H9 (cell line): ENCODE measurements at regions not wholly inside any gene's neighbourhood (a gene's known extent, or its start where the extent isn't known, plus 50 kb on each side); places are given as distances from the start of the nearest gene placed in this dataset.
A peak's percentile ranks its signal among the peaks of the same experiment; 100 is the strongest.

Experiments
- DNase-seq: peaks from one replicate; pipeline ENCODE4 v3.0.0-alpha.2; 2017
- H2AFZ ChIP-seq: one replicate; pipeline ENCODE4 v1.6.1; 2013; ENCODE audit warnings: mild to moderate bottlenecking, low read length, control low read depth, moderate library complexity
- H2AK5ac ChIP-seq: 2 replicates; pipeline ENCODE4 v1.6.1; 2013; ENCODE audit warnings: low read length, control low read depth, mixed read lengths; ENCODE audit not compliant: insufficient read length
- H2BK120ac ChIP-seq: one replicate; pipeline ENCODE4 v1.6.1; 2013; ENCODE audit warnings: low read depth, mild to moderate bottlenecking, low read length, control low read depth, inconsistent platforms; ENCODE audit not compliant: poor library complexity, severe bottlenecking
- H2BK12ac ChIP-seq: 2 replicates; pipeline ENCODE4 v1.6.1; 2013; ENCODE audit warnings: low read length, control low read depth, mixed read lengths, low read depth; ENCODE audit not compliant: insufficient read length
- H2BK15ac ChIP-seq: 2 replicates; pipeline ENCODE4 v1.6.1; 2013; ENCODE audit warnings: low read depth, low read length, control low read depth
- H2BK20ac ChIP-seq: one replicate; pipeline ENCODE4 v1.6.1; 2013; ENCODE audit warnings: low read depth, mild to moderate bottlenecking, low read length, control low read depth, inconsistent platforms; ENCODE audit not compliant: poor library complexity, severe bottlenecking
- H2BK5ac ChIP-seq: 2 replicates; pipeline ENCODE4 v1.6.1; 2013; ENCODE audit warnings: low read length, control low read depth, mixed read lengths; ENCODE audit not compliant: insufficient read length
- H3K14ac ChIP-seq: 2 replicates; pipeline ENCODE4 v1.6.1; 2013; ENCODE audit warnings: low read length, control low read depth; ENCODE audit not compliant: insufficient read depth
- H3K18ac ChIP-seq: 2 replicates; pipeline ENCODE4 v1.6.1; 2013; ENCODE audit warnings: low read depth, mild to moderate bottlenecking, mixed read lengths, low read length, control low read depth; ENCODE audit not compliant: insufficient read length
- H3K23ac ChIP-seq: 2 replicates; pipeline ENCODE4 v1.6.1; 2013; ENCODE audit warnings: low read length, control low read depth, mixed read lengths, low read depth; ENCODE audit not compliant: insufficient read length
- H3K23me2 ChIP-seq: 2 replicates; pipeline ENCODE4 v1.6.1; 2013; ENCODE audit warnings: low read depth, mild to moderate bottlenecking, mixed read lengths, low read length, control low read depth; ENCODE audit not compliant: insufficient read length, poor library complexity, severe bottlenecking
- H3K27ac ChIP-seq: 2 replicates; pipeline ENCODE4 v1.5.1; 2013; ENCODE audit warnings: low read length, control low read depth, mixed read lengths, low read depth; ENCODE audit not compliant: insufficient read length
- H3K27me3 ChIP-seq: 2 replicates; pipeline ENCODE4 v1.6.1; 2013; ENCODE audit warnings: low read length, control low read depth, inconsistent platforms; ENCODE audit not compliant: insufficient read depth
- H3K4ac ChIP-seq: 2 replicates; pipeline ENCODE4 v1.6.1; 2013; ENCODE audit warnings: low read depth, mild to moderate bottlenecking, control low read depth, inconsistent platforms, low read length, moderate library complexity
- H3K4me1 ChIP-seq: 2 replicates; pipeline ENCODE4 v1.6.1; 2013; ENCODE audit warnings: low read length, control low read depth, inconsistent platforms; ENCODE audit not compliant: insufficient read depth
- H3K4me2 ChIP-seq: 2 replicates; pipeline ENCODE4 v1.6.1; 2013; ENCODE audit warnings: low read length, control low read depth, mixed read lengths; ENCODE audit not compliant: insufficient read length, insufficient read depth
- H3K56ac ChIP-seq: 2 replicates; pipeline ENCODE4 v1.6.1; 2013; ENCODE audit warnings: low read depth, mild to moderate bottlenecking, mixed read lengths, low read length, control low read depth; ENCODE audit not compliant: insufficient read length
- H3K79me1 ChIP-seq: 2 replicates; pipeline ENCODE4 v1.6.1; 2013; ENCODE audit warnings: low read depth, mild to moderate bottlenecking, moderate library complexity, low read length, control low read depth, inconsistent platforms; ENCODE audit not compliant: insufficient read depth, poor library complexity, severe bottlenecking
- H3K79me2 ChIP-seq: 2 replicates; pipeline ENCODE4 v1.6.1; 2013; ENCODE audit warnings: low read length, control low read depth, inconsistent platforms; ENCODE audit not compliant: insufficient read depth
- H3K9ac ChIP-seq: 2 replicates; pipeline ENCODE4 v1.6.1; 2013; ENCODE audit warnings: low read length, control low read depth, mixed read lengths; ENCODE audit not compliant: insufficient read length; ENCODE audit errors: extremely low read depth
- H3K9me3 ChIP-seq: one replicate; pipeline ENCODE4 v1.6.1; 2013; ENCODE audit warnings: low read depth, low read length, inconsistent platforms; ENCODE audit not compliant: control insufficient read depth
- H3T11ph ChIP-seq: one replicate; pipeline ENCODE4 v1.6.1; 2013; ENCODE audit warnings: mild to moderate bottlenecking, low read length, control low read depth, inconsistent platforms
- H4K20me1 ChIP-seq: one replicate; pipeline ENCODE4 v1.6.1; 2013; ENCODE audit not compliant: control insufficient read depth, insufficient read length, insufficient read depth
- H4K5ac ChIP-seq: 2 replicates; pipeline ENCODE4 v1.6.1; 2013; ENCODE audit warnings: low read depth, mild to moderate bottlenecking, mixed read lengths, low read length, control low read depth; ENCODE audit not compliant: insufficient read length
- H4K8ac ChIP-seq: replicated peaks from 2 replicates; pipeline ENCODE4 v1.6.1; 2013; ENCODE audit warnings: low read length, control low read depth, mixed read lengths, low read depth; ENCODE audit not compliant: insufficient read length
- H4K91ac ChIP-seq: 2 replicates; pipeline ENCODE4 v1.6.1; 2013; ENCODE audit warnings: low read depth, mild to moderate bottlenecking, moderate library complexity, mixed read lengths, low read length, control low read depth; ENCODE audit not compliant: insufficient read length
- H3K27ac Mint-ChIP-seq, 3 experiments: 2 replicates in 2 of 3; 3 replicates in 1 of 3; pipeline ENCODE4 v1.8.0; 2020 to 2021; ENCODE audit warnings: mixed read lengths in 3 of 3, mild to moderate bottlenecking in 1 of 3, moderate library complexity in 1 of 3
- H3K27me3 Mint-ChIP-seq: 2 replicates; pipeline ENCODE4 v1.8.0; 2021; ENCODE audit warnings: low read depth, mild to moderate bottlenecking, moderate library complexity, mixed read lengths
- H3K36me3 Mint-ChIP-seq, 3 experiments: 2 replicates in 2 of 3; 3 replicates in 1 of 3; pipeline ENCODE4 v1.8.0; 2020 to 2021; ENCODE audit warnings: low read depth in 3 of 3, mixed read lengths in 3 of 3; ENCODE audit not compliant: insufficient read depth in 1 of 3
- H3K4me1 Mint-ChIP-seq, 2 experiments: 2 replicates each; pipeline ENCODE4 v1.8.0; 2020; ENCODE audit warnings: mixed read lengths in 2 of 2
- H3K4me3 Mint-ChIP-seq, 2 experiments: 2 replicates in 1 of 2; 3 replicates in 1 of 2; pipeline ENCODE4 v1.8.0; 2020 to 2021; ENCODE audit warnings: mild to moderate bottlenecking in 2 of 2, mixed read lengths in 2 of 2, moderate library complexity in 1 of 2
- H3K9me3 Mint-ChIP-seq, 2 experiments: 2 replicates in 1 of 2; 3 replicates in 1 of 2; pipeline ENCODE4 v1.8.0; 2020; ENCODE audit warnings: mild to moderate bottlenecking in 2 of 2, mixed read lengths in 2 of 2, moderate library complexity in 1 of 2
- CTCF ChIP-seq: fragments of 200-600 bp; sonication (generic); conservative IDR thresholded peaks from 3 replicates; pipeline ENCODE4 v1.8.0; 2021; ENCODE audit warnings: antibody characterized with exemption, mild to moderate bottlenecking
- WGBS: extraction: QIAGEN DNeasy Blood & Tissue Kit; methylation state at CpG from one replicate; pipeline ENCODE4 v1.1.7; 2013; ENCODE audit warnings: missing lambda C conversion rate, low lambda C conversion rate, mixed read lengths; ENCODE audit not compliant: insufficient read length; ENCODE audit errors: extremely low coverage; 5-methylcytosine and 5-hydroxymethylcytosine counted together

GRCh38 chr5:57878301-57878722 lies 395.7 kb upstream of the ACTBL2 start:
- Histone ChIP-seq H3K4me2 (no peak overlapping the region), H3K9ac (no peak overlapping the region), H2BK20ac (no peak overlapping the region), H2BK5ac (no peak overlapping the region), H2BK15ac (no peak overlapping the region), H3K4ac (no peak overlapping the region), H3K23me2 (no peaks in the 10 kb centered on the region), H2BK12ac (no peak overlapping the region), H2AK5ac (no peak overlapping the region), H3K9me3 (no peaks in the 10 kb centered on the region), H3K4me1 (peaks cover 2% of the 10 kb centered on the region; the same call in 1 of the 2 replicates), H3K14ac (no peak overlapping the region), H4K91ac (no peak overlapping the region), H3K18ac (no peak overlapping the region), H4K8ac (no peak overlapping the region), H3T11ph (no peak overlapping the region), H2BK120ac (no peak overlapping the region), H3K23ac (no peak overlapping the region), H3K27ac (no peak overlapping the region), H4K20me1 (no peaks in the 10 kb centered on the region), H3K79me1 (no peaks in the 10 kb centered on the region), H3K79me2 (no peaks in the 10 kb centered on the region), H2AFZ (no peak overlapping the region), H3K27me3 (no peaks in the 10 kb centered on the region), H3K56ac (no peak overlapping the region), H4K5ac (no peak overlapping the region)
- no peaks in the 10 kb centered on the region for H3K4me1 Mint-ChIP-seq
- TF ChIP-seq CTCF: no peak
- H3K4me3 Mint-ChIP-seq: no peak overlapping the region
- no peak for DNase-seq
- H3K36me3 Mint-ChIP-seq: no peaks in the 10 kb centered on the region; a peak in 1 of 7 replicates
- H3K9me3 Mint-ChIP-seq: no peaks in the 10 kb centered on the region; a peak in 1 of 5 replicates
- no CpG with 5 or more reads among the region's 4 CpGs for WGBS
- H3K27ac Mint-ChIP-seq: 0 out of 7 replicates have a peak overlapping the region, but pooled peaks of 1 of the 3 experiments have one; percentile 37
- no peaks in the 10 kb centered on the region for H3K27me3 Mint-ChIP-seq
